OCI-LY1 (cell line): ENCODE measurements at regions not wholly inside any gene's neighbourhood (a gene's known extent, or its start where the extent isn't known, plus 50 kb on each side); places are given as distances from the start of the nearest gene placed in this dataset.

Source experiments
- H2AFZ ChIP-seq: fragments of 200-600 bp; sonication (generic), shearing (Covaris generic); 2 replicates; pipeline ENCODE4 v1.6.0; 2014; ENCODE audit warnings: antibody characterized with exemption, mild to moderate bottlenecking, low read length
- H3F3A ChIP-seq: fragments of 200-600 bp; sonication (generic), shearing (Covaris generic); 2 replicates; pipeline ENCODE4 v1.6.0; 2014; ENCODE audit warnings: mild to moderate bottlenecking, antibody characterized with exemption, low read length, moderate library complexity; ENCODE audit not compliant: insufficient read depth
- H3K27ac ChIP-seq: fragments of 200-600 bp; sonication (generic); 2 replicates; pipeline ENCODE4 v1.5.1; 2014; ENCODE audit warnings: low read length, mixed run types, mild to moderate bottlenecking, low read depth; ENCODE audit not compliant: poor library complexity, severe bottlenecking
- H3K27me3 ChIP-seq: fragments of 200-600 bp; sonication (generic); 2 replicates; pipeline ENCODE4 v1.6.0; 2014; ENCODE audit warnings: antibody characterized with exemption, mild to moderate bottlenecking, low read length, moderate library complexity; ENCODE audit not compliant: insufficient read depth
- H3K36me3 ChIP-seq: fragments of 200-600 bp; sonication (generic); 2 replicates; pipeline ENCODE4 v1.6.1; 2014; ENCODE audit warnings: mild to moderate bottlenecking, antibody characterized with exemption, low read length, moderate library complexity, mixed read lengths; ENCODE audit not compliant: insufficient read depth
- H3K4me1 ChIP-seq: fragments of 200-600 bp; sonication (generic); 2 replicates; pipeline ENCODE4 v1.5.1; 2014; ENCODE audit warnings: mild to moderate bottlenecking, low read length, moderate library complexity; ENCODE audit not compliant: insufficient read depth, severe bottlenecking
- H3K4me2 ChIP-seq: fragments of 200-600 bp; sonication (generic), shearing (Covaris generic); 2 replicates; pipeline ENCODE4 v1.6.1; 2014; ENCODE audit warnings: low read length
- H3K4me3 ChIP-seq: fragments of 200-600 bp; sonication (generic); 2 replicates; pipeline ENCODE4 v1.5.1; 2014; ENCODE audit warnings: low read length, low read depth, mild to moderate bottlenecking, mixed read lengths; ENCODE audit not compliant: poor library complexity, severe bottlenecking
- H3K79me2 ChIP-seq: fragments of 200-600 bp; shearing (Covaris generic); 2 replicates; pipeline ENCODE4 v1.6.1; 2016; ENCODE audit warnings: mixed run types, low read length, mixed read lengths; ENCODE audit not compliant: insufficient read depth
- H3K9ac ChIP-seq: fragments of 200-600 bp; sonication (generic), shearing (Covaris generic); 2 replicates; pipeline ENCODE4 v1.6.1; 2014; ENCODE audit warnings: mild to moderate bottlenecking, low read length, mixed read lengths
- H3K9me2 ChIP-seq: fragments of 200-600 bp; sonication (generic), shearing (Covaris generic); 2 replicates; pipeline ENCODE4 v1.6.1; 2014; ENCODE audit warnings: low read depth, mild to moderate bottlenecking, low read length, mixed read lengths
- H3K9me3 ChIP-seq: fragments of 200-600 bp; shearing (Covaris generic); 2 replicates; pipeline ENCODE4 v1.6.1; 2014; ENCODE audit warnings: low read length, mixed read lengths
- H4K20me1 ChIP-seq: fragments of 200-600 bp; sonication (generic), shearing (Covaris generic); 2 replicates; pipeline ENCODE4 v1.6.0; 2016; ENCODE audit warnings: mild to moderate bottlenecking, low read length; ENCODE audit not compliant: insufficient read depth
- CTCF ChIP-seq: fragments of 200-600 bp; sonication (generic), shearing (Covaris generic); IDR thresholded peaks from 2 replicates; pipeline ENCODE4 v1.5.1; 2017; ENCODE audit warnings: mild to moderate bottlenecking, antibody characterized with exemption, low read length, moderate library complexity, mixed read lengths
- EZH2 ChIP-seq: fragments of 200-600 bp; sonication (generic), shearing (Covaris generic); IDR thresholded peaks from 2 replicates; pipeline ENCODE4 v1.8.0; 2017; ENCODE audit warnings: borderline replicate concordance, mixed run types, mild to moderate bottlenecking, antibody characterized with exemption, low read length, moderate library complexity, mixed read lengths

GRCh38 chr10:124346831-124347230 is 71.9 kb downstream of the OAT start:
- no peak overlapping the region for H2AFZ ChIP-seq
- no peaks in the 10 kb centered on the region for H3K9me3 ChIP-seq
- no peak for TF ChIP-seq CTCF
- TF ChIP-seq EZH2 = no peak
- no peaks in the 10 kb centered on the region for H3K4me1 ChIP-seq
- no peak overlapping the region for H3K27ac ChIP-seq
- H3K4me3 ChIP-seq = no peak overlapping the region
- no peaks in the 10 kb centered on the region for H3K79me2 ChIP-seq
- H3K9me2 ChIP-seq = no peaks in the 10 kb centered on the region
- H3K36me3 ChIP-seq = no peaks in the 10 kb centered on the region
- no peak overlapping the region for H3K9ac ChIP-seq
- H3K4me2 ChIP-seq = no peak overlapping the region
- no peaks in the 10 kb centered on the region for H3F3A ChIP-seq
- peaks cover 9% of the 10 kb centered on the region; the same call in 1 of the 2 replicates for H3K27me3 ChIP-seq
- no peaks in the 10 kb centered on the region for H4K20me1 ChIP-seq

- no peak overlapping the region for H3K4me3 ChIP-seq
- peaks cover 9% of the 10 kb centered on the region; the same call in 1 of the 2 replicates for H3K27me3 ChIP-seq
- H3K36me3 ChIP-seq = no peaks in the 10 kb centered on the region
- H3K9ac ChIP-seq = no peak overlapping the region
- H3K4me1 ChIP-seq = no peaks in the 10 kb centered on the region
- no peak overlapping the region for H3K27ac ChIP-seq
- H3K4me2 ChIP-seq = no peak overlapping the region
- no peak overlapping the region for H2AFZ ChIP-seq
- no peaks in the 10 kb centered on the region for H4K20me1 ChIP-seq
- no peaks in the 10 kb centered on the region for H3K9me3 ChIP-seq
- no peaks in the 10 kb centered on the region for H3K79me2 ChIP-seq
- H3F3A ChIP-seq = no peaks in the 10 kb centered on the region
- H3K9me2 ChIP-seq = no peaks in the 10 kb centered on the region
- TF ChIP-seq EZH2 = no peak
- no peak for TF ChIP-seq CTCF
Measured at GRCh38 chr10:124345521-124345920, 73.2 kb downstream of the OAT start.

- Histone ChIP-seq H3K27ac (no peak overlapping the region), H3K27me3 (peaks cover 9% of the 10 kb centered on the region; the same call in 1 of the 2 replicates), H3K4me2 (no peak overlapping the region), H3K9me3 (no peaks in the 10 kb centered on the region), H3K9me2 (no peaks in the 10 kb centered on the region), H3K4me1 (no peaks in the 10 kb centered on the region), H3F3A (no peaks in the 10 kb centered on the region), H3K4me3 (no peak overlapping the region), H3K79me2 (no peaks in the 10 kb centered on the region), H3K36me3 (no peaks in the 10 kb centered on the region), H4K20me1 (no peaks in the 10 kb centered on the region), H3K9ac (no peak overlapping the region), H2AFZ (no peak overlapping the region)
- TF ChIP-seq EZH2 = no peak
- no peak for TF ChIP-seq CTCF
Measured at GRCh38 chr10:124344931-124345330, 73.8 kb downstream of the OAT start.
